ENCODE measurements at regions not wholly inside any gene's neighbourhood (a gene's known extent, or its start where the extent isn't known, plus 50 kb on each side); places are given as distances from the start of the nearest gene placed in this dataset.

DNA sequence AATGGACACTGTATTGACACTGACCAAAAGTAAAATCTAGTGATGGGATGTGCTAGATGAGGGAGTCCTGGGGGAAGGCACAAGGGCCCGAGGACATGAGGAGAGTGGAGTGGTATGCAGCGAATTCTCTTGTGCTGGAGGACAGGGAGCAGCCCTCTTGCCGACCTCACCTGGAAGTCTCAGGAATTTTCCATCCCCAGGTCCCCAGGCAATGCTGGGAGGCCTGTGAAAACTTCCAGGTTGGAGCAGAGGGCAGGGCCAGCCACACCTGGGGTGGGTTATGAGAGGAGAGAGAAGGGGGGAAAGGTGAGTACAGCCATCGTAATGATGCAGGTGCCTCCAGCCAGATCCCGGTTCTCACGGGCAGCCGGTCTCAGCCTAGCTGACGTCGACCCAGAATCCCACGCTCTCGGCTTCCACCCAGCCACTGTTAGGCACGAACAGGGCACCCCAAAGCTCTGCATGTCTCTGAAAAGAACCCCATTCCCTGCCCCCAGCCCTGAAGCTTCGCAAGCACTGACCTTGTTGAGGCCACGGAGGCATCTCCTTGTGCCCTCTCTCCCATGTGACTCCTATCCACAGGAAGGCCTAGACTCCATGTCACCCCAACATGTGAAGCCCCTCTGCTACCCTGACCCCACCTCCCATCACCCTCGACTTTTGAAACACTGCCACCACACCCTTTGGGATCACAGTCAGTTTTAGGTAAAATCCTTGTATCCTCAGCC, 239.7 kb upstream of the MYO3A start (continued):
- TF ChIP-seq POLR2A (IDR thresholded peaks at IDR 0.05; ENCODE audit: control extremely low read depth in 1 of 2, low read depth in 2 of 2, low read length in 2 of 2) (no peak), SIRT6 (IDR thresholded peaks at IDR 0.05; ENCODE audit: low read length) (no peak), RXRA (IDR thresholded peaks at IDR 0.05; ENCODE audit: insufficient read depth, low read depth, low read length) (no peak), CEBPB (IDR thresholded peaks at IDR 0.05; ENCODE audit: low read depth, low read length) (no peak)
- TF ChIP-seq, protein P1, sequence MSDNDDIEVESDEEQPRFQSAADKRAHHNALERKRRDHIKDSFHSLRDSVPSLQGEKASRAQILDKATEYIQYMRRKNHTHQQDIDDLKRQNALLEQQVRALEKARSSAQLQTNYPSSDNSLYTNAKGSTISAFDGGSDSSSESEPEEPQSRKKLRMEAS (IDR thresholded peaks at IDR 0.05), result no peak
